AG20443 (cell line): ENCODE measurements at regions not wholly inside any gene's neighbourhood (a gene's known extent, or its start where the extent isn't known, plus 50 kb on each side); places are given as distances from the start of the nearest gene placed in this dataset.
"Not testable (repeated sequence)": the region's sequence is repeated elsewhere in the genome, so short reads cannot be mapped to it uniquely, and the experiment has no call there.

Source experiments
- DNase-seq: peaks from one replicate; pipeline ENCODE4 v3.0.0; 2012; ENCODE audit warnings: low spot score, mixed read lengths

DNA sequence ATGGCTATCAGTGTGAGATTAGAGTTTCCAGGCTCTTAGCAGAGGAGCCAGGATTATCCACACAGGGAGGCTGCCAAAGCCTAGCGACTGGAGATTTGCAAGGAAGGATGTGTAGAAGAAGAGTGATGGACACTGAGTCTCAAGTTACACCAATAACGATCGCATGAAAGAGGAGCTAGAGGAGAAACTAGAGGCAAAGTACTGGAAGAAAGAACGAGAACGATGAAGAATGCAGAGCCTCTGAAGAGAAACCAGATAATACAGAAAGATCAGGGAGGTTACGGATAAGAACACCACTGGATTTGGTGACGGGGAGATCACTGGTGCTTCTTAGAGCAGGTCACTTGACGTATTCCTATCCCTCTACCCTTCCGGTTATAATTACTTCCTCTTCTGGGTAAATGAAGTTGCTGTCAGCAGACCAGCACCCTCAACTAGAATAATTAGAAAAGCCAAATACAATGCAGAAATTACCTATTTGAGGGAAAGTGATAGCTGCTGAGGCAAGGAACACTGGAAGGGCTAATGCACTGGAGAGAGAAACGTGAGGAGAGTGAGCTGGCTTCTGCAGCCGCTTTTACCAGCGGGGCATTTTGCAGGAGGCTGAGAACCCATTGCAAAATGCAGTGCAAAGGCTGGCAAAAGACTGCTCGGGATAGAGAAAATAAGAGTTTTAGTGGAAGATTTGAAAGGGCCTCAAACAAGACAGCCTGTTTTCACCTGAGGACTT is 93.1 kb upstream of the HIF1A start:
- DNase-seq = no peak

DNA sequence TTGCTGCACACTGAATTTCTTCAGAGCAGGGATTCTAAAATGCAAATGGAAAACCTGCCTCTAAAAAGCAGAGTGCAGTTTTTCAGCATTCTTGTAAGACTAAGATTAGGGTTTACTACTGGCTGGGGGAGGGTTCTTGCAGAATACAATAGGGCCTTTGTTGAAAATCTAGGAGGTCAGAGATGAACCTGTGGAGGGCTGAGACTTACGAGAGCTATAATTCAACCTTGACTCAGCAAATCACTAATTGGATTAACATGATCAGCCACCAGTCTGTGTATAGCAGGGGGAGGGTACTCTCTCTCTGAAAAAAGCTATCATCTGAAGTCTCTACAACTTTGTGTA is 92.6 kb upstream of the HIF1A start:
- DNase-seq = no peak

DNA sequence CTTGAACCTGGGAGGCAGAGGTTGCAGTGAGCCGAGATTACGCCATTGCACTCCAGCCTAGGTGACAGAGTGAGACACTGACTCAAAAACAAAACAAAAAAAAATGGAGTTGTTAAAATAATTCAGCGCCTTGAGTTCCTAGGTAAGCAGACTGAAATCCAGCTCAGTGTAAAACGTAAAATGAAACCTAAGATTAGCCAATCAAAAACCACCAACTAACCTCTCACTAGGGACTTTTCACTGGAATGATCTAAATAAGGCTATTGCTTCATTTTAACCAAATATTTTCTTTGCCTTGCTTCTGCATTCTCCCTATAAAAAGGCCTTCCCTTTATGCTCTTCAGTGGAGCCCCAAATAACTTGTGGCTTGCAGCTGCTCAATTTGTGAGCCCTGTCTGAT is 91.6 kb upstream of the HIF1A start:
- DNase-seq = no peak

DNA sequence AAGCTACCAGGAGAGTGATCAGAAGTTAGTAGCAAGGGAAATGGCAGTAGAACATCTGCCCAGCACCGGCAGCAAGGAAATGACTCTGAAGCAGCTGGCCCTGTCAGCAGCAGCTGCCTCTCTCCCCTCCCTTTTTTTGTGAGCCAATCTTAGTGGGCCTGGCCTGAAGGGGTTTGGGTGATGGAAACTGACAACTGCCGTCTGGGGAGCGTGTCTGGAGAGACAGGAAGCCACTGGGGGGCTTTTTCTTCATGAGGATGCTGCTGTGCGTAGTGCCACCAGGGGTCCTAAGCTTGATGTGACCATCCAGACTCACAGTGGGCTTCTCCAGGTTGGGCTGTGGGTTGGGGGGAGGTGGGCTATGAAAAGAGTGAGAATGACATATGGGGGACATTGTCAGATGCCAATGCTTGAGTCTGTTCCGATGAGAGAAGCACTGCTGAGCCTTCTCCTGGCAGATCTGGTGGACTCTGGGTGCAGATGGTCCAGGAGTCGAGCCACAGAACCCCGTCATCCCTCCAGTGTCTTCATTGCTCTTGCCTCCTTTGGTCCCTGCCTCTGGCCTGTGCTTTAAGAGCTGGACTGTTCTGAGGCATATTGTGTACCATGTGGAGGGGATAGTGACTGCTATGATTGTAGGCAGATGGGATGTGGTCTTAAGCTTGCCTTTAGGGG is 87.6 kb upstream of the HIF1A start:
- no peak for DNase-seq

DNA sequence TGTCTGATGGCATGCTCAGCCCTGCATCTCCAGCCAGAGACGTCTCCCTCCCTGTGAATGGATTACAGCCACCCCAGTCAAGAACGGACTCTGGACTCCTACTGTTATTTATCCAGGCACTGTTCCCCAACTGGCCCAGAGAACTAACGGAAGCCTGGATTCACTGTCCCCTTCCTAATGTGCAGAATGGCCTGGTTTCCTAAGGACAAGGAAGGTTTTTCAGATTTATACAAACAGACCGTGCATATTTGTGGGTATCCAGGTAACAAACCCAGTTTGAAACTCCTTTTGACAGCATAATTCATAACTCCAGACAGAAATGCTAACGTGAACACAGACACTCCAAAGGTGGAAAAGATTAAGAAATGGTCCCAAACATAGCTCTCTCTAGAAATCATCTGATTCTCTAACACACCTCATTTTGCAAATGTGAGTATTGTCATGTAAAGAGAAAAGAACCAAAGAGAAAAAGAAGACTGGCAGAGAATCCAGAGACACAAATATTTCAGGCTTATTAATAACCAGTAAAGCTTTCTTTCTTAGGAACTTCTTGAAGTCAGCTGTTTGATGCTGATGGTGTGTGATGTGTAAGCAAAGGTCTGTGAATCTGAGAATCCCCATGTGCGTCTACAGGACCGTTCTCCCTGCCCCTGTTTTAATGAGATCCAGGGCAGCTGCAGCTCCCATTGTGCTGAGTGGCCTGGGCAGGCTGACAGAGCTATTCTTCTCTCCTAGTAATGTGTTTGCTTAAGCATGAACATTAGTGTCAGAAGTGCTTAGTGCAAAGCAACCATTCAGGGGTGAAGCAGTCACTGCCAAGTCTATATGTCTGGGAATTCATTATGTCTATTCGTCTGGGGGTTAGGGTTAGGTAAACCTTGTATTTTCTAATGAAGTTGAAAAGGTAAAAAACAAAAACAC is 86.8 kb upstream of the HIF1A start:
- peak; percentile 37 for DNase-seq

DNA sequence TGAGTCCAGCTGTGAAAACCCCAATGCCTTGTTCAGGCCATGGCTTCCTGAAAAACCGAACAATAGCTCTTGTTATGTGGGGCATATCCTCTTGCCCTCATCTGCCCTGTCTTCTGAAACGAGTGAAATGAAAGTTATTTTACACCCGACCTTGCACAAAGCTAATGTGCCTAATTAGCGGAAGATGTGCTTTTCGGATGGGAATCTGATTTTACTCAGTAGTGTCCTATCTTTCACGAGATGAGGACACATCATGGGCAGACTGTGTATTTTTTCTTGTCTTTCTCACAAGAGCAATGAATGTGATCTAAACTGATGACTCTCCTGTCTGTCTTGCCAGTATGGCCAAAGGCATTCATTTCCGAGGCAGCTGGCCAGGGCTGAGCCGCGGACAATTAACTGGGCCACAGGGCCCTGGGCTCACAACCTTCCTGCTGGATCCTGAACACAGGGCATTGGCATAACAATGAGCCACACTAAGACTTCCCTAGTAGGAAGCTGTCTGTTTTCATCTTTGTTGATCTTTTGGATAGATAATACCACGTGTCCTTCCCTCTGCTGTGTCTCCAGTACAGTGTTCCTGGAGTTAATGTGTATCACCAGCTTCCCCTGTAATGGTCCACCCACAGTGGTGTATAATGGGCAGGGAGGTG is 86.0 kb upstream of the HIF1A start:
- DNase-seq = peak; percentile 74

DNA sequence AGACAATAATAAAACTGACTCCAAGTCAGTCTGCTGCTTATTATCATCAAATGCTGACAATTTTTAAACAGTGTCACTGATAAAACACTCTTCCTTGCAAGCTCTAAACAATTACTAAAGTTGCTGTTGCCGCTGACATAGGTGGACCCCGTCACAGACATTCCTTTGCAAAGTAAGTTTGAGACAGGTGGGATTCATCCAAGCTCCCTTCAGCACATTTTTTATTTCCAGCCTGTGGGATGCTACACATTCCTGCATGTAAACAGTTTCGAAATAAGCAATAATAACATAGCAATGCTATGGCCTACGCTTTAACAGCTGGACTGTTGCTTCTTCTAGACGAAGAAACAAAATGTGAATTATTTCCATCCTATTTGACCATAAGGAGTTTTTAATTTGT is 85.4 kb upstream of the HIF1A start:
- DNase-seq = no peak

DNA sequence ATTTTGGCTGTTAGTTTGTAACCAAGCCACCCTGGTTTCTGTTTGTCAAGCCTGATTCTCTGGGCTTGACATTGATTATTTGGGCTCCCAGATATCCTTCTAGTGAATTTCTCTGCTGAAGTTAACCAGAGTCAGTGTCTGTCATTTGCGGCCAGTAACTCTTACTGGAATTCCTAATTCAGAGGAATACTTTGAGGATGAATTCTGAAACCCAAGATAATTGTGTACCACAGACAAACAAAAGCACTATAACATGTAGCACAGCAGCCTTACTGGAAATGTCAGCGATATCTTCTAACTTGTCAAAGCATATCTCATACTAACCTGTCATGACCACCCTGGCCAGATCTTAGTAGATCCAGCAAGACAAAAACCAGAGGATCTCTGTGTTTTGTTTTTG is 84.4 kb upstream of the HIF1A start:
- DNase-seq = no peak

DNA sequence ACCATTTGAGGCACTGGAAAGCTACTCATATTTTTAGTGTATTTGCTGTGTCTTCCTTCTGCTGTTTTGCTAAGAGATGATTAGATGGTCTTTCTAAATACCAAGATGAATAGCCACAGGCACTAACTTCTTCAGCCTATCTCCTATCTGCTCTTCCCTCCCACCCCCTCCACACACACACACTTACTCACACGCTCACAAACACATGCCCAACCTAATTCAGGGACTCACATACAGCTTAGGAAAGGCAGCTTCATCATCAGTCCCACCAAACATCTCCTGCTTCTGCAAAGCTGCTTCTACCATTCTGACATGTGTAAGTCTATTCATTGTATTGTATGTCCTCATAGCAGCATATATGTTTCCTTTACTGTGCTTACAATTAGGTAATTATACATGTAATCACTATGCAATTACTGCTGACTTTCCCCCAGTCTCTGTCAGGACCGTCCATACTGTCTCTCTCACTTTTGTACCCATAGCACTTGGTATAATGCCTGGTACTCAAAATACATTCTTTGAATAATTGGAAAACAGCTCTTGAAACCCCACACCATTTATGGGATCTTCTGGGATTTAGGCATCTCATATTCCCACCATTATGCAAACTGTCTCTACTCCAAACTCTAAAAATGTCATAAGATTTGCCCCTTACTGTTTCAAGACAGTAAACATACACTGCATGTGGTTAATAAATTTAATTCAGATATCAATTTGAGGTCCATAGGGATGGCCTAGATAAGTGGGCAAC is 83.3 kb upstream of the HIF1A start:
- DNase-seq = peak; percentile 13

DNA sequence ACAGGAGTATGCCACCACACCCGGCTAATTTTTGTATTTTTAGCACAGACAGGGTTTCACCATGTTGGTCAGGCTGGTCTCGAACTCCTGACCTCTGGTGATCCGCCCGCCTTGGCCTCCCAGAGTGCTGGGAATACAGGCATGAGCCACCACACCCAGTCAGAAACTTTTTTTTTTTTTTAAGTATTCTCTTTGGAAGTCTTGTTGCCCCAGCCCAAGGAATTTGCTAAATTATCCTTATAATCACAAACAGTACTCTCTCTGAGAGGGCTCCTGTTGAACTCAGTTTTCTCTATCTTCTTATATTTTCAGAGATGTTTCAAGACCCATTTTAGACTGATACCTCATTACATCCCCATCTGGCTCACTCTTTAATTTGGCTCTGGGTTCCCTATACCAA is 82.3 kb upstream of the HIF1A start:
- DNase-seq = not testable (repeated sequence)

DNA sequence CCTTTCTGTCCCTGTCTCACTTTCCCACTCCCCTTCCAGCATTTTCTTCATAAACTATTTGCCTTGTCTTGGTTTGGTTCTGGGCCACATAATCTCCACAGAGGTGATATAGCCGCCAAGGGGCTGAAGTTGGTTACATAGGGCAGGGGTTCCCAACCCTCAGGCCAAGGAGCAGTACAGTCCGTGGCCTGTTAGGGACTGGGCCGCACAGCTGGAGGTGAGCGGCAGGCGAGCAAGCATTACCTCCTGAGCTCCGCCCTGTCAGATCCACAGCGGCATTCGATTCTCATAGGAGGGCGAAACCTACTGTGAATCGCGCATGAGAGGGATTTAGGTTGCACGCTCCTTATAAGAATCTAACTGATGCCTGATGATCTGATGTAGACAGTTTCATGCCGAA is 80.6 kb upstream of the HIF1A start:
- no peak for DNase-seq

DNA sequence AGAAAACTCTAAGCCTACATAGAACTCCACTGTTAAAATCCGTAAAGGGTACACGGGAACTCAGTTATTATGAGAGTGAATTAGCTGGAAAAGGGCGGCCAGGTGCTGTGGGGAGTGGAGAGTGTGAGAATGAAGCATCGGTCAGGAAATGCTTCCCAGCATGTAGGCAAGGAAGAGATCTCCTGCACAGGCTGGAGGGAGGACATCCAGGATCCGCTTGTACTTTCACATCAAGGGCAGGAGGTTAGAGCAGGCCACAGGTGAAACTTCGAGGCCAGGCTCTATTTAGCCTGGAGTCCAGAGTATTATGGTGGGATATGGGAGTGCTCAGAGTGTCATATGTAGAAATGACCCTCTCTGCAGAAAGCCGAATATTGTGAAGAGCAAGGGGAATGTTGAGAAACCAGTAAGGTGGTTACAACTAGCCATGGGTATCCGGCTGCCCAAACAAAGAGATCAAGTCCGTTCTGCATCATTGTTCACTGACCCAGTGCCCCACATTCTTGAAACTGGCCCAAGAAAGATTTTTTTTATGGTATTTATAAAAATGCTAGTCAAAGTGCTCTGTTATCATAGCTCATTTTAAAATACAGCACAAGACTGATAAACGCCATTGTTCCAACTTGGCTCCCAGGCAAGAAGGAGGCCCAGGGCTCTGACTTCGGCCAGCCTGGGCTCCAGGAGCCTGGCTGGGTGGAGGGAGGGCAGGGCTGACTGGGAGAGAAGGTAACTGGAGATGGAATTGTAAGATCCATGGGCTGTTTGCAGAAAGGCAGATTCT is 79.4 kb upstream of the HIF1A start:
- peak; percentile 24 for DNase-seq

DNA sequence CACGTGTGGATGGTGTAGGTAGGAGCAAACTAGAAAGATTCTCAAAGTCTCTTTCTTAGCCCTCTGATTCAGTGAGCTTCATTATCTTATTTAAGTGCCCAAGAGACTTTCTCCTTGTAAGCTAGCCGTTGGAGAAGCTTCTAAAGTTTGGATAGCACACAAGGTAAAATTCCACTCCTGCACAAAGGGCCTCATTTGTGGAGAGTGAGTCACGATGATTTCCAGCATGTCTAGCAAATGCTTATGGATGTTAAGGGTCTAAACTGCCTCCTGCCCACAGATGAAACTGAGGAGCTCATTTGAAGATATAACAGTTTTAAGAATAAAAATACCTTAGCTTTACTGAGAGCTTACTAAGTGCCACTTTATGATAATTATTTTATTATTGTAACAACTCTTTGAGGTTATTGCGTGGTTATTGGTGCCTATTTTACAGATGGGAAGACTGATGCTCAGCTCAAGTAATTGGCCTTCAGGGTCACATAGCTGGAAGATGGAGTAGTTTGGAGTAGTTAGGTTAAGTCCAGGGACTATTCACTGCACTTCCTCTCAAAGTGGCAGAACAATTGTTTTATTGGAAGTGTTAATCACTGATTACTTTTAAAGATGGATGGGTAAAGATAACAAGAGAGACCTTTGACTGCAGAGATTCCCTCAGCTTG is 78.7 kb upstream of the HIF1A start:
- peak; percentile 48 for DNase-seq

DNA sequence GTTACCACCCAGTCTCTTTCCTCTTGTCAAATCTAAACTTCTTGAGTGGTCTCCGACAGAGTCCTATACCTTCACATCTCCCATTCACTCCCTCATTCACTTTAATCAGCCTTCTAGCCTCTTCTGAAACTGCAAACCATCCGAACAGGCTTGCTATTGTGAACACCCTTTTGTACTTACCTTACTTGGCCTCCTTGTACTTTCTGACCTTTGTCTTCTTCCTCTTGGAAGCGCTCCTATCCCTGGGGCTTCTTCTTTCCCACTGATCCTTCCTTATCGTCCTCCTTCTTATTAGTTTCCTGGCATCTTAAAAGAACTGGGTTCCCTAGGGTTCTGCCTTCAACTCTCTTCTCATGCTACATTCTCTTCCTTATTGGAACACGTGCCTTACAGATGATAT is 76.9 kb upstream of the HIF1A start:
- no peak for DNase-seq

DNA sequence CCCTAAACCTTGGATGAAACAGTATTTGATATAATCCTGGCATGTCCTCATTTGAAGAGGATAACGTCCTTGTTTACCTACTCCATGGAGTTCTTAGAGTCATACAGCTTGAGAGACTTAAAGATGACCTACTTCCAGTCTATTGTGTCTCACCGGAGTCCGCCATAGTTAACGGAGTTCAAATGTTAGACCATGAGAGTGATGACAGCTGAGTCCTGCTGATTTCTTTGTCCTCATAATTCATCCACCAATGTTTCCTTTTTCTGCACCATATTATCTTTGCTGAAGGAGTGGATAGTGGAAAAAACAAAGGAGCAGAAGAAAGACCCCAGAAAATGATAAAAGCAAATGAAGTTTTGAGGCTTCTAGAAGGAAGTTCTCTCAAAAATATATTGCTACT is 75.8 kb upstream of the HIF1A start:
- no peak for DNase-seq

DNA sequence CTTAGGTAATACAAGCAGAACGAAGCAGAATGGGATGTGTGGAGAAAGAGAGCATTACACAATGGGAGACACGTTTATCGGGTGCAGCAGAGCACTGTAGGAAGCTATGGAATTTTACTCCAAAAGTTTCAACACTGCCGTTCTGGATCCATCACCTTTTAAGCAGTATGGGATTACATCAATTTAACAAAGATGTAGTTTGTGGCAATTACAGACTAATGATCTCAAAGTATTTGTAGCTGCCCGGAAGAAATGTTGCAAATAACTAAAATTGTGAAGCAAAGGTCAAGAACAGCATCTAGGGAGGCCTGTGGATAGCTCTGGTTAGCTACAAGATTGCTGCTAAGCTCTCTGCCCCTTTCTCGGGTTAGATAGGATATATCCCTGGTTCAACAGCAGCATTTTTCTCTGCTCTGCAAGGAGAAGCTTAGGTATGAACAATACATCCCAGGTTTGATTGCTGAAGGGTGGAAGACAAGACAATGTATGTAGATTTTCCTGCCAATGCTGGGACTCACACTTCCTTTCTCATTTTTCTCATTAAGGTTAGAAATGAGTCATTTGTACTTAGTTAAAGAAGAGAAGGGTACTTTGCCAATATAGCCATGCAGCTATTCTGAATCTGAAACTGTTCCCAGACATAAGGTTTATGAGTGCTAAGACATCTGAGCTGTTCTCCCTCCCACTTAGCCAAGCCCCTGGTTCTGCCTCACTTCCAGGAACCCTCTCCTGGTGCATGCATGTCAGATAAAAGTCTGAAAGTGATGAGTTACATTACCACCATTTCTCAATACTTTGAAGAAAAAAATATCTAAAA is 75.0 kb upstream of the HIF1A start:
- peak; percentile 70 for DNase-seq

DNA sequence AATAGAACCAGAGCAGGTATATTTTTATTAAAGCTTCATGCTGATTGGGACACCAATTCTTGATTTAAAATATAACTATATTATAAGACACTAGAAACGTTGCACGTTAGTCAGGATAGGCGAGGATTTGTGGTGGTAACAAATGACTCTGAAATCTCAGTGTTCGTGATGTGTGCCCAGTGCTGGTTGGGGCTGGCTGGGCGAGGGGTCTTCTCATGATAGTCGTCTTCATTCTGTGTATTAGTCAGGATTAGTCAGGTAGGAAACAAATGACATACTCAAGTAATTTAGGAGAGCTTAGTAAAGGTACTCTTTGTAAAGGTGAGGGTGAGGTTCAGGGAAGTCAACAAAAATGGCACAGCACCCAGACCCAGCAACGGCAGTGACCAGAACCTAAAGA is 73.9 kb upstream of the HIF1A start:
- no peak for DNase-seq

DNA sequence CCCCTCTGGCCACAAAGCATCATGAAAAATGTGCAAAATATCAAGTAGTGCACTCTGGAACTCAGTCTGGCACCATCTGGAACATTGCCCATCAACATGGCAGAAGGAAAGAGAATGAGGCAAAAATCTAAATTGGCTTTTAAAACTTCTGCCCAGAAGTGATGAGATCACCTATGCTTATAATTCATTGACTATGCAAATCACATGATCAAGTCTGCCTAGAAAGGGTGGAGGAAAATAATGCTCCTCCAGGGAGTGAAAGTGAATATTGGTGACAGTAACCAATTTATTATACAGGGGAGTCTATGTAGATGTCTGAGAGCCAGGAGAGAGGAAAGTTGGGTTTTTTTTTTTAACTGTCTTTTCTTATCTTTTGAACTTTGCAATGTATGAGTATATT is 73.3 kb upstream of the HIF1A start:
- DNase-seq = no peak

DNA sequence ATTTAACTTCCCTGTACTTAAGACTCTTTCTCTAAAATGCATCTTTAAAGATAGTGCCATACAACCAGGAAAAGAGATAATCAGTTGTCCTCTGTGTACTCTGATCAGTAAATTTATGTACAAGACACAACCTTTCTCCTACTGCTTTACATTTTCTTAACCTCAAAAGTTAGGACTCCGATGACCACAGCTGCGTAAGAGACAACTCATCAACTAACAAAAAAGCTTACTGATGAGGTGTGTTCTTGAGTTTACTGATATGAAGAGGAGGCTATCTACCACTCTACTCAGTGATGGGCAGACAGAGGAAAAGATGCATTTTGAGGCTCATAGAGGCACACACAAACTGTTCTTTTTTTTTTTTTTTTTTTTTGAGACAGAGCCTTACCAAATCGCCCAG is 71.4 kb upstream of the HIF1A start:
- DNase-seq = no peak

DNA sequence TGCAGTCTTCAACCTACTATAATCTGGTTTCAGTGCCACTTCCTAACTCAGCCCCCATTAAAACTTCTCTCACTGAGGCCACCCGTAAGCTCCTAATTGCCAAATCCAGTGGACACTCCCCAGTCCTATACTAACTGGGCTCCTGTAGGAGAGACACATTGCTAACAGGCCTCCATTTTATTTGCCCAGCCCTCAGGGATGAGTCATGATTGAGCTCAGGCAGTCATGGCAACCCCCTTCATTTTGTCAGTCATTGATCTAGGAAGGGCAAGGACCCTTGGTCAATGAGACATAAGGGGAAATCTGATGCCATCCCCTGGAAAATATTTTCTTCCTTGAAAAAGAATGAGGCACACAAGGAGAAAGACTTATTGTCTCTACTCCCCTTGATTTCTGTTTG is 70.1 kb upstream of the HIF1A start:
- DNase-seq = no peak
